Progenitor cell of endocrine pancreas (in vitro differentiated cells): ENCODE measurements at regions not wholly inside any gene's neighbourhood (a gene's known extent, or its start where the extent isn't known, plus 50 kb on each side); places are given as distances from the start of the nearest gene placed in this dataset.

Source experiments
- DNase-seq: peaks from one replicate; pipeline ENCODE4 v3.0.0; 2021; ENCODE audit warnings: low spot score; ENCODE audit not compliant: unreplicated experiment
- H3K27ac Mint-ChIP-seq: 2 replicates; pipeline ENCODE4 v1.8.0; 2021; ENCODE audit warnings: mild to moderate bottlenecking, moderate library complexity, mixed read lengths
- H3K27me3 Mint-ChIP-seq: 2 replicates; pipeline ENCODE4 v1.8.0; 2021; ENCODE audit warnings: mixed read lengths
- H3K36me3 Mint-ChIP-seq: 2 replicates; pipeline ENCODE4 v1.8.0; 2022; ENCODE audit warnings: mixed read lengths; ENCODE audit not compliant: insufficient read depth
- H3K4me1 Mint-ChIP-seq: 2 replicates; pipeline ENCODE4 v1.8.0; 2021; ENCODE audit warnings: low read depth, mixed read lengths
- H3K4me3 Mint-ChIP-seq: 2 replicates; pipeline ENCODE4 v1.8.0; 2021; ENCODE audit warnings: low read depth, mild to moderate bottlenecking, moderate library complexity, mixed read lengths
- H3K9me3 Mint-ChIP-seq: 2 replicates; pipeline ENCODE4 v1.8.0; 2021; ENCODE audit warnings: low read depth, mixed read lengths
- CTCF ChIP-seq: fragments of 200-600 bp; sonication (generic); IDR thresholded peaks from one replicate; pipeline ENCODE4 v1.5.0; 2021; ENCODE audit warnings: antibody characterized with exemption, mild to moderate bottlenecking; ENCODE audit not compliant: unreplicated experiment

DNA sequence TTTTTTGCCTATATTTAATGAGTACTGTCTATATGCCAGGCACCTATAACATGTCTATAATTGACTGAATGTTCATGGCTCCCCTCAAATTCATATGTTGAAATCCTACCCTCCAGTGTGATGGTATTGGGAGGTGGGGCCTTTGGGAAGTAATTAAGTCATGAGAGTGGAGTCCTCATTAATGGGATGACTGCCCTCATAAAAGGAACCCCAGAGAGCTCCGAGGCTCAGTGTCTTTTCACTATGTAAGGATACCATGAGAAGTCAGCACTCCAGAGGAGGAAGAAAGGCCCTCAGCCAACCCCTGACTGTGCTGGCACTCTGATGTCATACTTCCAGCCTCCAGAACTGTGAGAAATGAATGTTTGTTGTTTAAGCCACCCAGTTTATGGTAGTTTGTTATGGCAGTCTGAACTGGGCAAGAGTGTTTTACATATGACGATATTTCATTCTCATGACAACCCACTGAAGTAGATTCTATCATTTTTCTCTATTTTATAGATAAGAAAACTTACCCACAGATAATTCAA lies 61.1 kb upstream of the PCGF5 start:
- no peak overlapping the region for H3K4me3 Mint-ChIP-seq
- no peak overlapping the region for H3K27ac Mint-ChIP-seq
- no peaks in the 10 kb centered on the region for H3K36me3 Mint-ChIP-seq
- peaks cover 57% of the 10 kb centered on the region for H3K27me3 Mint-ChIP-seq
- DNase-seq: no peak
- peaks cover 5% of the 10 kb centered on the region for H3K4me1 Mint-ChIP-seq
- no peaks in the 10 kb centered on the region for H3K9me3 Mint-ChIP-seq
- TF ChIP-seq CTCF: no peak

GRCh38 chr10:91162050-91162494 lies 58.4 kb upstream of the PCGF5 start:
- TF ChIP-seq CTCF: no peak
- H3K27me3 Mint-ChIP-seq: peaks cover 71% of the 10 kb centered on the region
- H3K36me3 Mint-ChIP-seq: no peaks in the 10 kb centered on the region
- no peak for DNase-seq
- H3K9me3 Mint-ChIP-seq: no peaks in the 10 kb centered on the region
- peaks cover 5% of the 10 kb centered on the region for H3K4me1 Mint-ChIP-seq
- H3K4me3 Mint-ChIP-seq: peak overlapping the region; percentile 74
- peak overlapping the region; percentile 88 for H3K27ac Mint-ChIP-seq

GRCh38 chr10:91162495-91163268 lies 57.8 kb upstream of the PCGF5 start:
- H3K4me3 Mint-ChIP-seq: peak overlapping the region; percentile 74
- no peak for TF ChIP-seq CTCF
- no peaks in the 10 kb centered on the region for H3K9me3 Mint-ChIP-seq
- H3K27me3 Mint-ChIP-seq: peaks cover 73% of the 10 kb centered on the region
- H3K4me1 Mint-ChIP-seq: peaks cover 5% of the 10 kb centered on the region
- no peaks in the 10 kb centered on the region for H3K36me3 Mint-ChIP-seq
- DNase-seq: peak; percentile 44
- H3K27ac Mint-ChIP-seq: no peak overlapping the region

- Mint-ChIP-seq H3K27me3 (peaks cover 76% of the 10 kb centered on the region), H3K9me3 (no peaks in the 10 kb centered on the region), H3K36me3 (no peaks in the 10 kb centered on the region), H3K4me3 (peak overlapping the region; percentile 82), H3K4me1 (peaks cover 5% of the 10 kb centered on the region), H3K27ac (peak overlapping the region; percentile 66)
- peak; percentile 25 for DNase-seq
- peak; percentile 18 for TF ChIP-seq CTCF
Observed at GRCh38 chr10:91163269-91163868, 57.1 kb upstream of the PCGF5 start.

- no peaks in the 10 kb centered on the region for H3K9me3 Mint-ChIP-seq
- H3K36me3 Mint-ChIP-seq: no peaks in the 10 kb centered on the region
- peak overlapping the region; percentile 82 for H3K4me3 Mint-ChIP-seq
- no peak for DNase-seq
- peaks cover 74% of the 10 kb centered on the region for H3K27me3 Mint-ChIP-seq
- H3K4me1 Mint-ChIP-seq: peaks cover 5% of the 10 kb centered on the region
- TF ChIP-seq CTCF: no peak
- H3K27ac Mint-ChIP-seq: peak overlapping the region; percentile 82
Observed at GRCh38 chr10:91163869-91164474, 56.5 kb upstream of the PCGF5 start.
